HepG2 (cell line): ENCODE measurements at regions not wholly inside any gene's neighbourhood (a gene's known extent, or its start where the extent isn't known, plus 50 kb on each side); places are given as distances from the start of the nearest gene placed in this dataset.

Experiments used
- ATAC-seq: fragments of 200-7000 bp; cut with Tn5 transposase; 3 replicates; pipeline ENCODE4 v1.9.1; 2020; ENCODE audit warnings: mild to moderate bottlenecking, moderate library complexity
- BruUV-seq: library from RNA; stranded (reverse); fragments of 400-500 nt; replicated peaks from 2 replicates; lab custom pipeline; 2021; lab: Mats Ljungman, UMichigan
- CTCF ChIA-PET: fragments of 300-600 bp; formaldehyde crosslinking; extraction: SDS; loops from one replicate; lab custom pipeline; 2021; ENCODE audit warnings: low total read pairs, inconsistent platforms, low intra/inter-chr PET ratio; lab: Yijun Ruan, JAX
- POLR2A ChIA-PET: fragments of 350-600 bp; sonication (Branson Sonifier 250); formaldehyde crosslinking; loops from one replicate; lab custom pipeline; 2020; ENCODE audit warnings: antibody characterized with exemption, inconsistent platforms; lab: Yijun Ruan, JAX
- DNase-seq: peaks from one replicate; pipeline ENCODE4 v3.0.0-alpha.2; 2015; ENCODE audit warnings: low spot score
- FAIRE-seq: peaks from 3 replicates; lab custom pipeline; 2011; peaks lifted over from hg19 to GRCh38; lab: Jason Lieb, UNC
- H2AFZ ChIP-seq: one replicate; pipeline ENCODE4 v1.6.1; 2011; ENCODE audit warnings: low read length, inconsistent platforms
- H3K27ac ChIP-seq: fragments of 300-600 bp; 3 replicates; pipeline ENCODE4 v1.8.0; 2011; ENCODE audit warnings: mixed run types, mild to moderate bottlenecking, mixed read lengths, low read length, inconsistent platforms; ENCODE audit not compliant: insufficient read depth; ENCODE audit errors: extremely low read length
- H3K27me3 ChIP-seq, 2 experiments: fragments of 200-600 bp in 1 of 2; 2 replicates in 1 of 2; 3 replicates in 1 of 2; pipeline versions ENCODE4 v1.6.0 to v1.8.0; 2011; ENCODE audit warnings: low read length in 2 of 2, mild to moderate bottlenecking in 2 of 2, moderate library complexity in 2 of 2, inconsistent platforms in 1 of 2; ENCODE audit not compliant: insufficient read depth in 2 of 2, control insufficient read depth in 1 of 2
- H3K36me3 ChIP-seq, 2 experiments: fragments of 200-600 bp in 1 of 2; replicated peaks in 1 of 2; 2 replicates in 1 of 2; 3 replicates in 1 of 2; pipeline versions ENCODE4 v1.5.1 to v1.8.0; 2011; ENCODE audit warnings: low read length in 2 of 2, inconsistent platforms in 1 of 2; ENCODE audit not compliant: insufficient read depth in 2 of 2, control insufficient read depth in 1 of 2
- H3K4me1 ChIP-seq: 2 replicates; pipeline ENCODE4 v1.5.1; 2012; ENCODE audit warnings: low read length, inconsistent platforms; ENCODE audit not compliant: insufficient read depth
- H3K4me2 ChIP-seq: 2 replicates; pipeline ENCODE4 v1.6.0; 2011; ENCODE audit warnings: low read depth, low read length, inconsistent platforms
- H3K4me3 ChIP-seq, 3 experiments: fragments of 200-600 bp in 1 of 3; sonication (generic), shearing (Covaris generic) in 1 of 3; replicated peaks in 1 of 3; 2 replicates each; pipeline ENCODE4 v1.5.1; 2011 to 2016; ENCODE audit warnings: low read length in 3 of 3, inconsistent platforms in 2 of 3, low read depth in 2 of 3, mild to moderate bottlenecking in 2 of 3, control low read depth in 1 of 3, mixed read lengths in 1 of 3; ENCODE audit not compliant: insufficient read depth in 1 of 3
- H3K79me2 ChIP-seq: one replicate; pipeline ENCODE4 v1.6.1; 2011; ENCODE audit warnings: low read length, inconsistent platforms; ENCODE audit not compliant: insufficient read depth
- H3K9ac ChIP-seq: 2 replicates; pipeline ENCODE4 v1.6.0; 2011; ENCODE audit warnings: mild to moderate bottlenecking, low read depth, low read length, inconsistent platforms; ENCODE audit not compliant: insufficient read depth
- H3K9me3 ChIP-seq: 2 replicates; pipeline ENCODE4 v1.5.1; 2012; ENCODE audit warnings: mild to moderate bottlenecking, low read length
- H4K20me1 ChIP-seq: 2 replicates; pipeline ENCODE4 v1.6.0; 2011; ENCODE audit warnings: inconsistent platforms, mild to moderate bottlenecking, low read length, moderate library complexity; ENCODE audit not compliant: insufficient read depth
- ATRX ChIP-seq: sonication (generic); formaldehyde crosslinking; IDR thresholded peaks from 2 replicates; pipeline ENCODE4 v1.4.0; 2020; ENCODE audit warnings: missing genetic modification reagents, borderline replicate concordance
- FOSL1 ChIP-seq: sonication (generic); formaldehyde crosslinking; IDR thresholded peaks from 2 replicates; pipeline ENCODE4 v1.9.0; 2021; ENCODE audit warnings: missing genetic modification reagents, borderline replicate concordance
- MED13 ChIP-seq: sonication (generic); formaldehyde crosslinking; IDR thresholded peaks from 2 replicates; pipeline ENCODE4 v1.5.0; 2020; ENCODE audit warnings: missing genetic modification reagents
- POGK ChIP-seq: sonication (generic); formaldehyde crosslinking; conservative IDR thresholded peaks from 2 replicates; pipeline ENCODE4 v1.8.0; 2022; ENCODE audit warnings: mild to moderate bottlenecking, moderate library complexity, missing genetic modification reagents
- POLR2AphosphoS2 ChIP-seq: IDR thresholded peaks from 2 replicates; pipeline ENCODE4 v1.6.1; 2011; ENCODE audit warnings: low read depth, low read length, improper control_type of control experiment
- REXO4 ChIP-seq: sonication (generic); formaldehyde crosslinking; IDR thresholded peaks from 2 replicates; pipeline ENCODE4 v1.8.0; 2022; ENCODE audit warnings: missing genetic modification reagents, mild to moderate bottlenecking, borderline replicate concordance
- RFX3 ChIP-seq: IDR thresholded peaks from 2 replicates; pipeline ENCODE4 v1.6.1; 2016; ENCODE audit warnings: missing biosample characterization, missing genetic modification reagents
- STAT6 ChIP-seq: sonication (generic); formaldehyde crosslinking; IDR thresholded peaks from 2 replicates; pipeline ENCODE4 v1.4.0; 2020; ENCODE audit warnings: missing genetic modification reagents, mild to moderate bottlenecking, borderline replicate concordance
- XRCC5 ChIP-seq: fragments of 200-400 bp; formaldehyde crosslinking; optimal IDR thresholded peaks from 2 replicates; pipeline ENCODE3; 2017; ENCODE audit warnings: mild to moderate bottlenecking, low read length
- ZBTB8A ChIP-seq: sonication (generic); formaldehyde crosslinking; IDR thresholded peaks from 2 replicates; pipeline ENCODE4 v1.4.0; 2020; ENCODE audit warnings: mild to moderate bottlenecking, low read depth, missing genetic modification reagents, borderline replicate concordance
- ZNF24 ChIP-seq: fragments of 450-650 bp; IDR thresholded peaks from 2 replicates; pipeline ENCODE4 v1.6.1; 2017; ENCODE audit warnings: antibody characterized with exemption, mild to moderate bottlenecking
- ZNF33A ChIP-seq: sonication (generic); formaldehyde crosslinking; IDR thresholded peaks from 2 replicates; pipeline ENCODE4 v1.5.1; 2020; ENCODE audit warnings: missing genetic modification reagents, mild to moderate bottlenecking, moderate library complexity, borderline replicate concordance
- ZNF343 ChIP-seq: sonication (generic); formaldehyde crosslinking; IDR thresholded peaks from 2 replicates; pipeline ENCODE4 v1.4.0; 2020; ENCODE audit warnings: mild to moderate bottlenecking, missing genetic modification reagents
- ZNF432 ChIP-seq: sonication (generic); formaldehyde crosslinking; IDR thresholded peaks from 2 replicates; pipeline ENCODE4 v1.5.0; 2020; ENCODE audit warnings: missing genetic modification reagents, mild to moderate bottlenecking, borderline replicate concordance
- ZNF737 ChIP-seq: sonication (generic); formaldehyde crosslinking; IDR thresholded peaks from 2 replicates; pipeline ENCODE4 v1.5.0; 2020; ENCODE audit warnings: missing genetic modification reagents, mild to moderate bottlenecking, borderline replicate concordance
- ZNF777 ChIP-seq: sonication (generic); formaldehyde crosslinking; IDR thresholded peaks from 2 replicates; pipeline ENCODE4 v1.4.0; 2020; ENCODE audit warnings: missing genetic modification reagents
- ZZZ3 ChIP-seq: sonication (generic); formaldehyde crosslinking; IDR thresholded peaks from 2 replicates; pipeline ENCODE4 v1.4.0; 2020; ENCODE audit warnings: missing genetic modification reagents, mild to moderate bottlenecking, borderline replicate concordance
- WGBS: methylation state at CpG from one replicate; pipeline ENCODE4 v1.1.6; 2017; ENCODE audit warnings: low lambda C conversion rate; 5-methylcytosine and 5-hydroxymethylcytosine counted together
- in situ Hi-C: cut with HindIII; loops from 2 replicates; pipeline ENCODE4 v1.10.0; 2017; ENCODE audit warnings: low pct_unique_long_range_greater_than_20kb; ENCODE audit not compliant: extremely low pct_ligation_motif_present
- intact Hi-C: fragments of 100-400 bp; cut with micrococcal nuclease; formaldehyde crosslinking; loops from one replicate; pipeline ENCODE4 v1.10.0; 2022; ENCODE audit not compliant: unreplicated experiment
- TF ChIP-seq, protein P1 (sequence below): IDR thresholded peaks from 2 replicates; pipeline ENCODE4 v1.6.1; 2012; ENCODE audit warnings: inconsistent platforms
- TF ChIP-seq, protein P2 (sequence below): sonication (generic); formaldehyde crosslinking; conservative IDR thresholded peaks from 2 replicates; pipeline ENCODE4 v1.4.0; 2020; ENCODE audit warnings: missing genetic modification reagents

- BruUV-seq: no TSS peak
- 5% methylated on average over 2 of the region's 2 CpGs for WGBS
- in situ Hi-C loops: no loop called here
- Histone ChIP-seq H3K27me3 (no peaks in the 10 kb centered on the region; a peak in 1 of 5 replicates), H3K4me2 (no peak overlapping the region), H4K20me1 (no peaks in the 10 kb centered on the region), H3K4me3 (no peak overlapping the region), H3K27ac (no peak overlapping the region), H3K4me1 (no peaks in the 10 kb centered on the region), H3K9me3 (no peaks in the 10 kb centered on the region), H3K9ac (no peak overlapping the region), H3K79me2 (no peaks in the 10 kb centered on the region), H3K36me3 (no peaks in the 10 kb centered on the region), H2AFZ (no peak overlapping the region)
- no peak for TF ChIP-seq REXO4 (CRISPR knock-in tag)
- TF ChIP-seq ZNF24: no peak
- TF ChIP-seq ZNF777 (CRISPR knock-in tag): no peak
- no peak for TF ChIP-seq MED13
- TF ChIP-seq POGK (CRISPR knock-in tag): no peak
- TF ChIP-seq, protein P1, sequence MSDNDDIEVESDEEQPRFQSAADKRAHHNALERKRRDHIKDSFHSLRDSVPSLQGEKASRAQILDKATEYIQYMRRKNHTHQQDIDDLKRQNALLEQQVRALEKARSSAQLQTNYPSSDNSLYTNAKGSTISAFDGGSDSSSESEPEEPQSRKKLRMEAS: no peak
- no peak for TF ChIP-seq ZNF737 (CRISPR knock-in tag)
- TF ChIP-seq RFX3 (CRISPR knock-in tag): no peak
- TF ChIP-seq ZNF343: no peak
- TF ChIP-seq, protein P2, sequence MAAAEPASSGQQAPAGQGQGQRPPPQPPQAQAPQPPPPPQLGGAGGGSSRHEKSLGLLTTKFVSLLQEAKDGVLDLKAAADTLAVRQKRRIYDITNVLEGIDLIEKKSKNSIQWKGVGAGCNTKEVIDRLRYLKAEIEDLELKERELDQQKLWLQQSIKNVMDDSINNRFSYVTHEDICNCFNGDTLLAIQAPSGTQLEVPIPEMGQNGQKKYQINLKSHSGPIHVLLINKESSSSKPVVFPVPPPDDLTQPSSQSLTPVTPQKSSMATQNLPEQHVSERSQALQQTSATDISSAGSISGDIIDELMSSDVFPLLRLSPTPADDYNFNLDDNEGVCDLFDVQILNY: no peak
- TF ChIP-seq ZNF432 (CRISPR knock-in tag): no peak
- no peak for TF ChIP-seq STAT6
- no peak for TF ChIP-seq ZZZ3
- no peak for TF ChIP-seq ZNF33A (CRISPR knock-in tag)
- no peak for TF ChIP-seq ZBTB8A (CRISPR knock-in tag)
- TF ChIP-seq XRCC5: no peak
- TF ChIP-seq ATRX (CRISPR knock-in tag): no peak
- TF ChIP-seq POLR2AphosphoS2: no peak
- TF ChIP-seq FOSL1: no peak
- no peak for FAIRE-seq
- ChIA-PET POLR2A (no interaction called here), CTCF (no interaction called here)
- intact Hi-C loops: no loop called here
- no peak for ATAC-seq
- no peak for DNase-seq
These were observed 336.3 kb upstream of the KIF2A start for GRCh38 chr5:61969755-61970154.
